ENCODE measurements at regions not wholly inside any gene's neighbourhood (a gene's known extent, or its start where the extent isn't known, plus 50 kb on each side); places are given as distances from the start of the nearest gene placed in this dataset.
"Not testable (repeated sequence)": the region's sequence is repeated elsewhere in the genome, so short reads cannot be mapped to it uniquely, and the experiment has no call there.

DNA sequence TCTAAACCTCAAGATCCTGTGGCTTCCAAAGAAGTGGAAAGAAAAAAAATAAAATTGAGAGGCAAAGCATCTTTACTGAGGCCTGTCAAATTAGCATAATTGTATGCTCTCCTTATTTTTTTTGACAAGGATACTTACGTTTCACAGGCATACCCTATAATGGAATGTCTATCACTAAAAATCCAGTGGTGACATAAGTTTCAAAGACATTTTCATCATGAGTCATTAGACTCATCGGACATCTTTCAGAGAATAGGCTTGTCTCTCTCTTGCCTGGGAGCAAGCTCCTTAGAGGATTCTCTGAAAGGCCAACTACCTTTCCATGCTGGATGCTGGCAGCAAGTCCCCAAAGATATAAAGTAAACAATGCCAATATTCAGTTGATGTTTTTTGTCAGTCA, 380.7 kb upstream of the STEAP1 start:
- no peak for DNase-seq

GRCh38 chr7:89775459-89775858, 378.8 kb upstream of the STEAP1 start:
- no peak for DNase-seq

DNA sequence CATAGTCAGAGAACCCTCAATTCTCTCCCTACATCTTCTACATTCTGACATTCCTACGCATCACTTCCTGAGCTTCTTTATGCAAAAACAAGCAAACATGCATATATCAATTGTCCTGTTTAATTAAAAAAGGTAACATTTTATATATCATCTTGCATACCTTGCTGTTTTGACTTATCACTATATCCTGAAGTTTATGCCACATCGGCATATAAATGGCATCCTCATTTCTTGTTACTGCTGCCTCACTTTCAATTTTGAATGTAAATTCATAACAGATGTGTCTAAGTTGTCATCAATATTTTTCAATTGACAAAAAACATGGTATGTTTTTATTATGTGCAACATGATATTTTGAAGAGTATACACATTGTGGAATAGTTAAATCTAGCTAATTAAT, 377.3 kb upstream of the STEAP1 start:
- DNase-seq = no peak

GRCh38 chr7:89777499-89777898, 376.8 kb upstream of the STEAP1 start:
- DNase-seq = no peak

- no peak for DNase-seq
Observed at GRCh38 chr7:89780291-89780690, 374.0 kb upstream of the STEAP1 start.

- no peak for DNase-seq
Observed at GRCh38 chr7:89796481-89796880, 357.8 kb upstream of the STEAP1 start.

GRCh38 chr7:89797965-89798598, 356.2 kb upstream of the STEAP1 start:
- no peak for DNase-seq

DNA sequence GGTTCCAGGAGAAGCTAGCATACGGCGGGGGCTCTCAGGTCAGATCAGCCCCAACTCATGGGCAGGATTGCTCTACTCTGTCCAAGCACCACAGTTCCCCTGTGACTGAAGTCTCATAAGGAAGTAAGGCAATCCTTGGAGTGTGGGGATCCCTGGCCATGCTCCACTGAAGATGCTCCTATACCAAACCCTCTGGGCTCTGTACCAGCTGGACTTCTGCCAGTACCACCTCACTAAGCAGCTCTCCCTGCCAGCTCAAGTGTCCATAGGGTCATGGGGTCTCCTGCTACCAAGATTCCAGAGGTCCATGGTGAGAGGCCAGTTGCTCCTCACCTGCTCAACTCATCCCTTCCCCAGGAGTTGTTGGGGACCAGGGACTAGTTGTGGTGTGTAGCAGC, 355.7 kb upstream of the STEAP1 start:
- no peak for DNase-seq

GRCh38 chr7:89800761-89801160, 353.5 kb upstream of the STEAP1 start:
- no peak for DNase-seq

GRCh38 chr7:89809291-89809690, 345.0 kb upstream of the STEAP1 start:
- no peak for DNase-seq

DNA sequence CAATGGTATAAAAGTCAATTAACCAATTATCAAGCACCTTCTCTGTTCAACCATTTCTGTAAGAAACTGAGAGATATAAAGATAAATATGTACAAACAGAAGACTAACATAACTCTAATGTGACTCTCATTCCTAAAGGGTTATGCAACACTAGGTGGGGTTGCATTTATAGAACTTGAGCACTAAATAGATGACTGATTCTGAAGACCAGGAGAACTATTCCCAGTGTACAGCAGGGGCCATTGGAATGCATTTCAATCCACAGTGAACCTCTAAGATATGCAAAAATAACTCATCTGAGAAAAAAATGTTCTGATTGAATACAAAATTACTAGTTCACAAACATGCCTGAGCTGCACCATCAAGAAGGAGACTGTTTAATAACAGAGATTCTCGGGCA, 341.2 kb upstream of the STEAP1 start:
- DNase-seq = no peak

- DNase-seq = no peak
Observed at GRCh38 chr7:89826121-89826520, 328.1 kb upstream of the STEAP1 start.

GRCh38 chr7:89826557-89826956, 327.7 kb upstream of the STEAP1 start:
- no peak for DNase-seq

DNA sequence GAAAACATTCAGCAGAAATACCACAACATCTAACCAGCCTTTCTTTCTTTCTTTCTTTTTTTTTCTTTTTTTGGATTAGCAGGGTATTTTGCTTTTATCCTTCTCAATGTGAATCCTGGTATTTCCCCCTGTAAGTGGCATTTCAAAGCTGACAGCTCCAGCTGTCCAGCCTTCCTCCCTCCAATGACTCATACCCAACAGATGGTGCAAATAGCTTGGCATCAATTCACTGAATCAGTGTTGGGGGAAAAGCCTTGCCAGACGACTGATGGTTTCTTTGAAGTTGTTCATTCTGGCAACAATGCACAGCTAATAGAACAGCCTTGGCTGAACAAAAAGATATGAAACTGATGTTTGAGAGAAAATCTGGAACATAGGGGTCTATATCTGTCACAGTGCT, 316.8 kb upstream of the STEAP1 start:
- no peak for DNase-seq

DNA sequence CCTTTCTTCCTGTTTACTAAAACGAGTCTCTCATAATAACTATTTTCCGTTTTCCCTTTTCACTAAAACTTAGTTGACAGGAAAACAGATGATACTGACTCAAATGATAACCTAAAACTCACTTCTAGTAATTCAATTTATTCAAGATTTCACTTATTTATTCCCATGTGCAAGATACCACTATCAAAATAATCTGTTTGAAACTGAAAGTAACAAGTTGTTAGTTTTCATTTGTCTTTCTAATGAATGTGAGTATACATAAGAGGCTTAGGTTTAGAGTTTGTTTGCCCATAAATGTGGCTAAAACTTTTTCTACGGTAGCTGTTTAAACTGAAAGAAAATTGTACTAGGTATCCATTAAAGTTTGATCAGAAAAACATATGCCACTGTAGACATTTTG, 314.9 kb upstream of the STEAP1 start:
- no peak for DNase-seq

DNA sequence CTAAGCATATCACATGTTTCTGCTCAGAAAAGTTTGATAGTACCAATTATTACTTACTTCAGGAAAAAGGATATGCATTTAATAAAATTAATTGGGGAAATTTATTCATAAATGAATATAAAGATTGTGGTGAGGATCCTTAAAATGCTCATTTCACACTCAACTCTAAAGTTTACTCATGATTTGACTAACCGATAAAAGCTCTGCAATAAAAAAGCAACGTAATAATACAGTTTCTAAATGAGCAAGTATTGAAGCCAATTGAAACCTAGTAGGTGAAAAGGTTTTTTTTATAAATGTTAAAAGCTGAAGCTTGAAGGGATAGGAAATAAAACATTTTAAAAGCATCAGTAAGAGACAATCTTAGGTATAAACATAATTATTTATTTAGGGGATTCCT, 308.3 kb upstream of the STEAP1 start:
- no peak for DNase-seq

DNA sequence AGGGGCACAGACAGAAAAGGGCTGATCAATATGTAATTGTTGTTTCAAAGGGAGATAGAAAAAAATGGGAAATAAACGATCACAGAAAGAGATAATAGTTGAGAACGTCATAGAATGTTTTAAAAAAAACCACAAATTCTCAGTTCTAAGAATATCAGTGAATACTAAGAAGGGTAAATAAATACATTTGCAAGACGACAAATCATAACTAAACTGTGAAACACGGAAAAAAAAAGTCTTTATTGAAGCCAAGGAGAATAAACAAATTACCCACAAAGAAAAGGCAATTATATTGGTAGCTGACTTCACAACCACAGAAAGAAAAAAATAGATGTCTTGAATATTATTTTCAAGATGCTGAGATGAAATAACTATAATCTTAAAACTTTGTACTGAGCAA, 305.2 kb upstream of the STEAP1 start:
- no peak for DNase-seq

DNA sequence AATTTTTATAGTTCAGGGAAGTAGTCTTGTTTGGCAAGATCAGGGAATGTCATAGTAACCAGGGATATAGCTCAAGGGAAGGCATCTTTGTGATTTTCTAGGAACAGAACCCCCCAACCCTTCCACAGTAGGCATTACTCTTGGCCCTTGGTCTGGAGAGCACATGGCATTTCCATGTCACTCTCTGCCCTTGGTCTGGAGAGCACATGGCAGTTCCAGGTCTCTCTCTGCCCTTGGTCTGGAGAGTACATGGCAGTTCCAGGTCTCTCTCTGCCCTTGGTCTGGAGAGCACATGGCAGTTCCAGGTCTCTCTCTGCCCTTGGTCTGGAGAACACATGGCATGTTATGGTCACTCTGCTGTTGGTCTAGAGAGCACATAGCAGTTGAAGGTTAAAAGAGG, 297.2 kb upstream of the STEAP1 start:
- not testable (repeated sequence) for DNase-seq

GRCh38 chr7:89857767-89858166, 296.5 kb upstream of the STEAP1 start:
- DNase-seq = no peak

DNA sequence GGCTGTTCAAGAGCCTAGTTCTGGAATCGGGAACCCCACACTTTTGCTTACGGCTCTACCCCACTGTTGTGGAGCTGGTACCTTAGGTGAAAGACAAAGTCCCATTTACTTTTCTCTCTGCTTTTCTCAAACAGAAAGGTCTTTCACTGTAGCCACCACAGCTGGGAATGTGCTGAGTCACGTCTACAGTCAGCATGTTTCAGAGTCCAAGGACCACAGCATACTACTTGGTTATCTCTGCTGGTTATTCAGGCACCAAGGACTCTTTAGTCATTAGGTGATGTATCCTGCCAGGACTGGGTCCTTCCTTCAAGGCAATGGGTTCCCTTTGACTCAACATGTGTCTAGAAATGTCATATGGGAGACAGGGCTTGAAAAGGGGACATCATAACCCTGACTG, 266.8 kb upstream of the STEAP1 start:
- no peak for DNase-seq

- no peak for DNase-seq
Observed at GRCh38 chr7:89908736-89909135, 245.5 kb upstream of the STEAP1 start.

GRCh38 chr7:89914711-89915110, 239.6 kb upstream of the STEAP1 start:
- DNase-seq = no peak

DNA sequence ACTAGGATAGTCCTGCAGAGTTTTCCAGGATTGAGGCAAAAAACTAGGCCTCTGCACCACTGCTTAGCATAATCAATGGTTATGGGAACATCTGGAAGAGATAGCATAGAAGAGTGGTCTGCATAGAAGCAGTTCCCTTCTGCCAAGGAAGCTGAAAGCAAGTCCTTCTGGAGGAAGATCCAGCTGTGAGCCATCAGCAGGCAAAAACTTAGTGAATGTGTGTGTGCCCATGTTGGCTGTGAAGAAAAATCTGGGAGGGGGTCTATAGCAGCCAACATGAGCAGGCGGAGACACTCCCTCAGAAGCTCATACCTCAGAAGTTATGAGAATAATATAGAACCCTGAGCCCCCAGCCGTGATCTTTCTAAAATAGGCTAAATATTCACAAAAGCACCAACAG, 228.1 kb upstream of the STEAP1 start:
- DNase-seq = no peak

DNA sequence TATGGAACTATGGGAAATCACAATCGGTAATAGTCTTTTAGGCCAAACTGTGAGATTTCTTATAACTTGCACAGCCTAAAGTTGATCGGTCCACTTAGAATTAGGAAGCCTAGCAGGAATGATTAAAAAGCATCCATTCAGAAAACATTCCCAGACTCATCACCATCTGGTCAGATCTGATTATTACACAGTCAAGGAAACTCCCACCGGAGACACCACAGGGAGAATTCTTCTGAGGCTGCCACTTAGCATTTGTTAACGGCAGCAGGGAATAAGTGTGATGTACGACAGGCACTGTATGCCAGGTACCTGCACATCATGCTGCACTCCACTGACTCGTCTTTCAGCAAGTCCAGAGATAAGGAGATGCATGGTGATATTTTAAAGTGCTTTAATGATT, 227.6 kb upstream of the STEAP1 start:
- no peak for DNase-seq

DNA sequence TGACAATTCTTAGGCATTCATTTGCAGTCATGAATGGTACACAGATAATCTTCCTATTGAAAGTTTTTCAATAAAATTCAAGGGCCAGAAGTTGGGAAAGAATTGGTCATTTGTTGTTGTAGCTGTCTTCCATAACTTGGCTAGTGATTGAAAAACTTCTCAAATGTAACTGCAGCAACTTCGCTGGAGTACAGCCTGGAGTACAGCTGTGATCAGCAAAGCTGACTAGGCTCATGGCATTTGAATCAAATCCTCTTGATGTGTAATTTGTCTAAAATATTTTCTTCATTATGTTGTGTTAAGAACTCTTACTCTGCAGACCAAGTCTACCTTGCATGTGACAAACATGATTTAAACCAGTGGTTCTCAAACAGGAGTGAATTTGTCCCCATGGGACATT, 226.5 kb upstream of the STEAP1 start:
- no peak for DNase-seq

DNA sequence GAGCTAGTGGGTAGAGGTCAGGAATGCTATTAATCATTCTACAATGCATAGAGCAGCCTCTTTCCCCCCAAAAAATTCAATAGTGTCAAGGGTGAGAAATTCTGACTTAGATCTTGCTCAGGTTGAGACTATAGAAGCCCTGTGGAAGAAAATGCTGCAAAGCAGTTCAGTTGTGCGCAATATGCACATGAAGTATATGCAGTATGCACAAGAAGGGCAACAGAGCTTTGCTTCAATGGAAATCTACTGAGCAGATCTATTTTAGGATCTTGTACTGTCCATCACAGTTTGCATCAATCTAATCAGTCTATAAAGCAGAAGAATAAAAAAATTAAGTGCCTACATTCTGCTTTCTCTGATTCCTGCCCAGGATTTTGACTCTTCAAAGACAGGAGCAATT, 225.8 kb upstream of the STEAP1 start:
- no peak for DNase-seq
